ENCODE measurements at regions not wholly inside any gene's neighbourhood (a gene's known extent, or its start where the extent isn't known, plus 50 kb on each side); places are given as distances from the start of the nearest gene placed in this dataset.

GRCh38 chr14:39562175-39562574 is 129.9 kb upstream of the FBXO33 start:
- POLR2A ChIA-PET: no interaction called here
- no peaks in the 10 kb centered on the region for H3K36me3 ChIP-seq (ENCODE audit: control insufficient read depth, insufficient read depth, low read length)
- DNase-seq (ENCODE audit: low read depth): no peak
- CTCF ChIA-PET: no interaction called here
- H3K4me3 ChIP-seq (ENCODE audit: low read depth, low read length): no peak overlapping the region
- TF ChIP-seq CTCF (IDR thresholded peaks at IDR 0.05; ENCODE audit: insufficient read depth, low read depth, low read length): no peak
- no peaks in the 10 kb centered on the region for H3K27me3 ChIP-seq (ENCODE audit: control insufficient read depth, insufficient read depth, low read length)

GRCh38 chr14:39558525-39558924 is 126.3 kb upstream of the FBXO33 start:
- POLR2A ChIA-PET: no interaction called here
- no peak for TF ChIP-seq CTCF (IDR thresholded peaks at IDR 0.05; ENCODE audit: insufficient read depth, low read depth, low read length)
- no peak overlapping the region for H3K4me3 ChIP-seq (ENCODE audit: low read depth, low read length)
- H3K36me3 ChIP-seq (ENCODE audit: control insufficient read depth, insufficient read depth, low read length): no peaks in the 10 kb centered on the region
- CTCF ChIA-PET: no interaction called here
- no peaks in the 10 kb centered on the region for H3K27me3 ChIP-seq (ENCODE audit: control insufficient read depth, insufficient read depth, low read length)
- no peak for DNase-seq (ENCODE audit: low read depth)

DNA sequence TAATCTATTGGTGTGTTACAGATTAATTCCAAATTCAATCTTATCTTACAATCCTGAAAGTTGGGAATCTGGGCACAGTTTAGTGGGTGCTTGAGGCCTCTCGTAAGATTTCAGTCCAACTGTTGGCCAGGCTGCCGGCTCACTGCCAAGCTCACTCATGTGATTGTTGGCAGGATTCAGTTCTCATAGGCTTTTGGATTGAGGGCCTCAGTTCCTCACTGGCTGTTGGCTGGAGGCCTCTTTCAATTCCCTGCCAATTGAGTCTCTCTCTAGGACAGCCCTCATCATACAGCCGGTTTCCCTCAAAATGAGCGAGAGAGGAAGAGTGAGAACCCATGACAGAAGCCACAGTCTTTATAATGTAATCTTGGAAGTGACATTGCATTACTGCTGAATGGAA is 123.5 kb upstream of the FBXO33 start:
- CTCF ChIA-PET: no interaction called here
- TF ChIP-seq CTCF (IDR thresholded peaks at IDR 0.05; ENCODE audit: insufficient read depth, low read depth, low read length): no peak
- DNase-seq (ENCODE audit: low read depth): no peak

DNA sequence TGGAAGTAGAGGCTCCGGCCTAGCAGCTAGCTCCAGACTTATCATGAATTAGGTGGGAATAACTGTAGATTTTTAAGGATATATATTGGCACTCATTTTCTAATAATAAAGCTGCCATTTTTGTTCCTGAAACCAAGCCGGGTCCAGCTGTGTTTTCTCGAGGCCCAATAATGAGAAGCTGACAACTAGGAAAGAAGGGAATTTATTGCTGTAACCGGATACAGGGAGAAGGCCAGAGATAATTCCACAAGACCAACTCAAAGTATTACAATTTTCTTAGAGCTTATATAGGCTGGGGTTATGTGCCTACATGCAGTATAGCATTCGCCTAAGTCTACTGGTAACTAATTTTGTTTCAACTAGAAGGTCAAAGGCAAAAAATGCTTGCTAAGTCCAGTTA is 122.3 kb upstream of the FBXO33 start:
- ChIA-PET POLR2A (no interaction called here), CTCF (no interaction called here)
- no peak overlapping the region for H3K4me3 ChIP-seq (ENCODE audit: low read depth, low read length)
- no peaks in the 10 kb centered on the region for H3K27me3 ChIP-seq (ENCODE audit: control insufficient read depth, insufficient read depth, low read length)
- no peak for DNase-seq (ENCODE audit: low read depth)
- TF ChIP-seq CTCF (IDR thresholded peaks at IDR 0.05; ENCODE audit: insufficient read depth, low read depth, low read length): no peak
- no peaks in the 10 kb centered on the region for H3K36me3 ChIP-seq (ENCODE audit: control insufficient read depth, insufficient read depth, low read length)

More for the DNA sequence above, 123.5 kb upstream of the FBXO33 start:
- H3K36me3 ChIP-seq (ENCODE audit: control insufficient read depth, insufficient read depth, low read length): no peaks in the 10 kb centered on the region
- no peak overlapping the region for H3K4me3 ChIP-seq (ENCODE audit: low read depth, low read length)
- POLR2A ChIA-PET: no interaction called here
- H3K27me3 ChIP-seq (ENCODE audit: control insufficient read depth, insufficient read depth, low read length): no peaks in the 10 kb centered on the region

GRCh38 chr14:39548358-39548757 is 116.1 kb upstream of the FBXO33 start:
- no peak for TF ChIP-seq CTCF (IDR thresholded peaks at IDR 0.05; ENCODE audit: insufficient read depth, low read depth, low read length)
- POLR2A ChIA-PET: no interaction called here
- DNase-seq (ENCODE audit: low read depth): no peak
- CTCF ChIA-PET: no interaction called here
- Histone ChIP-seq H3K36me3 (ENCODE audit: control insufficient read depth, insufficient read depth, low read length) (no peaks in the 10 kb centered on the region), H3K27me3 (ENCODE audit: control insufficient read depth, insufficient read depth, low read length) (no peaks in the 10 kb centered on the region), H3K4me3 (ENCODE audit: low read depth, low read length) (no peak overlapping the region)
